ENCODE measurements at regions not wholly inside any gene's neighbourhood (a gene's known extent, or its start where the extent isn't known, plus 50 kb on each side); places are given as distances from the start of the nearest gene placed in this dataset.

DNA sequence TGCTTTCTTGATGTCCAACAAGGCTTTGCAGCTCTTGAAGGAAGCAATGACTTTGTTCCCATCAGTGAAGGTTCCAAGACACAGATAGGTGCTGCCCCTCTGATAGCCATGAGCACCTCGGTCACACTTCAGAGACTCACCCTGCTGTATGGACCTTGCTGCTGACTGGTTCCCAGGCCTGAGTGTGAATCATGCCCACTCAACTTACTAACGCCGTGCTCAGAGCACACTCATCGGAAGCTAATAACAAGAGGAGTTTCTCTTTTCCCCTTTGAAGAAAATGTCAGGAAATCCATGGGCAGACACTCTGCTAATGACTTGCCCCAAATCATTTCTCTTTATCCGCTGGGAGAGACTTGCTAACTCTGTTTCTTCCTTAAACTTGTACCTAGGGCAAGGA is 83.8 kb upstream of the ARL4C start:
- WGBS, 2 donors, result 91 to 98% methylated on average over 5 of the region's 5 CpGs
- no peaks in the 10 kb centered on the region for H3K9me3 ChIP-seq
- no peaks in the 10 kb centered on the region for H3K27me3 ChIP-seq
- H3K27ac ChIP-seq, result no peak overlapping the region
- intact Hi-C loops (cut with DNase I; ENCODE audit: low total_unique reads), result no loop called here
- H3K4me3 ChIP-seq, result no peak overlapping the region
- no peaks in the 10 kb centered on the region for H3K4me1 ChIP-seq
- TF ChIP-seq, protein P1, sequence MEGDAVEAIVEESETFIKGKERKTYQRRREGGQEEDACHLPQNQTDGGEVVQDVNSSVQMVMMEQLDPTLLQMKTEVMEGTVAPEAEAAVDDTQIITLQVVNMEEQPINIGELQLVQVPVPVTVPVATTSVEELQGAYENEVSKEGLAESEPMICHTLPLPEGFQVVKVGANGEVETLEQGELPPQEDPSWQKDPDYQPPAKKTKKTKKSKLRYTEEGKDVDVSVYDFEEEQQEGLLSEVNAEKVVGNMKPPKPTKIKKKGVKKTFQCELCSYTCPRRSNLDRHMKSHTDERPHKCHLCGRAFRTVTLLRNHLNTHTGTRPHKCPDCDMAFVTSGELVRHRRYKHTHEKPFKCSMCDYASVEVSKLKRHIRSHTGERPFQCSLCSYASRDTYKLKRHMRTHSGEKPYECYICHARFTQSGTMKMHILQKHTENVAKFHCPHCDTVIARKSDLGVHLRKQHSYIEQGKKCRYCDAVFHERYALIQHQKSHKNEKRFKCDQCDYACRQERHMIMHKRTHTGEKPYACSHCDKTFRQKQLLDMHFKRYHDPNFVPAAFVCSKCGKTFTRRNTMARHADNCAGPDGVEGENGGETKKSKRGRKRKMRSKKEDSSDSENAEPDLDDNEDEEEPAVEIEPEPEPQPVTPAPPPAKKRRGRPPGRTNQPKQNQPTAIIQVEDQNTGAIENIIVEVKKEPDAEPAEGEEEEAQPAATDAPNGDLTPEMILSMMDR (IDR thresholded peaks at IDR 0.05), result no peak
- TF ChIP-seq POLR2A (IDR thresholded peaks at IDR 0.05), result no peak
- DNase-seq, result no peak
- no peaks in the 10 kb centered on the region for H3K36me3 ChIP-seq (ENCODE audit: low read depth, missing control alignments)

GRCh38 chr2:234579231-234579962 is 82.5 kb upstream of the ARL4C start:
- WGBS, 2 donors, result 78 to 84% methylated on average over 10 of the region's 10 CpGs
- TF ChIP-seq, protein P1 (IDR thresholded peaks at IDR 0.05), result no peak
- TF ChIP-seq POLR2A (IDR thresholded peaks at IDR 0.05), result no peak
- no peak for DNase-seq
- Histone ChIP-seq H3K4me3 (no peak overlapping the region), H3K36me3 (ENCODE audit: low read depth, missing control alignments) (no peaks in the 10 kb centered on the region), H3K27ac (no peak overlapping the region), H3K27me3 (no peaks in the 10 kb centered on the region), H3K9me3 (no peaks in the 10 kb centered on the region), H3K4me1 (no peaks in the 10 kb centered on the region)
- intact Hi-C loops (cut with DNase I; ENCODE audit: low total_unique reads), result no loop called here

DNA sequence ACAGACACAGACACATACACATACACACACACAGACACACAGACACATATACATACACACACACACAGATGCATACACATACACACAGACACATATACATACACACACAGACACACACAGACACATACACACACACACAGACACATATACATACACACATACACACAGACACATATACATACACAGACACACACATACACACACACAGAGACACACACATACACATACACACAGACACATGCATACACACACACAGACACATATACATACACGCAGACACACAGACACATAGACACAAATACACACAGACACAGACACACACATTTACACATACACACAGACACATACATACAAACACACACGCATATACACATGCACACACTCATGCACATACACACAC is 81.5 kb upstream of the ARL4C start:
- DNase-seq, result no peak
- H3K9me3 ChIP-seq, result no peaks in the 10 kb centered on the region
- intact Hi-C loops (cut with DNase I; ENCODE audit: low total_unique reads), result no loop called here
- H3K27me3 ChIP-seq, result no peaks in the 10 kb centered on the region
- H3K27ac ChIP-seq, result no peak overlapping the region
- TF ChIP-seq, protein P1 (IDR thresholded peaks at IDR 0.05), result no peak
- no peak for TF ChIP-seq POLR2A (IDR thresholded peaks at IDR 0.05)
- H3K4me3 ChIP-seq, result no peak overlapping the region
- H3K36me3 ChIP-seq (ENCODE audit: low read depth, missing control alignments), result no peaks in the 10 kb centered on the region
- 86 to 96% methylated on average over 2 of the region's 2 CpGs for WGBS, 2 donors
- H3K4me1 ChIP-seq, result no peaks in the 10 kb centered on the region

- Histone ChIP-seq H3K4me1 (no peaks in the 10 kb centered on the region), H3K27ac (no peak overlapping the region), H3K4me3 (no peak overlapping the region), H3K36me3 (ENCODE audit: low read depth, missing control alignments) (no peaks in the 10 kb centered on the region), H3K27me3 (no peaks in the 10 kb centered on the region), H3K9me3 (no peaks in the 10 kb centered on the region)
- DNase-seq, result no peak
- no peak for TF ChIP-seq POLR2A (IDR thresholded peaks at IDR 0.05)
- TF ChIP-seq, protein P1 (IDR thresholded peaks at IDR 0.05), result no peak
- intact Hi-C loops (cut with DNase I; ENCODE audit: low total_unique reads), result no loop called here
- 55 to 72% methylated on average over 5 of the region's 5 CpGs for WGBS, 2 donors
These were observed 80.3 kb upstream of the ARL4C start for GRCh38 chr2:234577191-234577590.
